ENCODE measurements at regions not wholly inside any gene's neighbourhood (a gene's known extent, or its start where the extent isn't known, plus 50 kb on each side); places are given as distances from the start of the nearest gene placed in this dataset.

GRCh38 chr6:42507901-42508300 lies 55.9 kb upstream of the UBR2 start:
- TF ChIP-seq, protein P1, sequence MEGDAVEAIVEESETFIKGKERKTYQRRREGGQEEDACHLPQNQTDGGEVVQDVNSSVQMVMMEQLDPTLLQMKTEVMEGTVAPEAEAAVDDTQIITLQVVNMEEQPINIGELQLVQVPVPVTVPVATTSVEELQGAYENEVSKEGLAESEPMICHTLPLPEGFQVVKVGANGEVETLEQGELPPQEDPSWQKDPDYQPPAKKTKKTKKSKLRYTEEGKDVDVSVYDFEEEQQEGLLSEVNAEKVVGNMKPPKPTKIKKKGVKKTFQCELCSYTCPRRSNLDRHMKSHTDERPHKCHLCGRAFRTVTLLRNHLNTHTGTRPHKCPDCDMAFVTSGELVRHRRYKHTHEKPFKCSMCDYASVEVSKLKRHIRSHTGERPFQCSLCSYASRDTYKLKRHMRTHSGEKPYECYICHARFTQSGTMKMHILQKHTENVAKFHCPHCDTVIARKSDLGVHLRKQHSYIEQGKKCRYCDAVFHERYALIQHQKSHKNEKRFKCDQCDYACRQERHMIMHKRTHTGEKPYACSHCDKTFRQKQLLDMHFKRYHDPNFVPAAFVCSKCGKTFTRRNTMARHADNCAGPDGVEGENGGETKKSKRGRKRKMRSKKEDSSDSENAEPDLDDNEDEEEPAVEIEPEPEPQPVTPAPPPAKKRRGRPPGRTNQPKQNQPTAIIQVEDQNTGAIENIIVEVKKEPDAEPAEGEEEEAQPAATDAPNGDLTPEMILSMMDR (conservative IDR thresholded peaks at IDR 0.05; ENCODE audit: low read length), result no peak
- TF ChIP-seq EZH2phosphoT487 (IDR thresholded peaks at IDR 0.05; ENCODE audit: borderline replicate concordance), result no peak
